ENCODE measurements at regions not wholly inside any gene's neighbourhood (a gene's known extent, or its start where the extent isn't known, plus 50 kb on each side); places are given as distances from the start of the nearest gene placed in this dataset.

DNA sequence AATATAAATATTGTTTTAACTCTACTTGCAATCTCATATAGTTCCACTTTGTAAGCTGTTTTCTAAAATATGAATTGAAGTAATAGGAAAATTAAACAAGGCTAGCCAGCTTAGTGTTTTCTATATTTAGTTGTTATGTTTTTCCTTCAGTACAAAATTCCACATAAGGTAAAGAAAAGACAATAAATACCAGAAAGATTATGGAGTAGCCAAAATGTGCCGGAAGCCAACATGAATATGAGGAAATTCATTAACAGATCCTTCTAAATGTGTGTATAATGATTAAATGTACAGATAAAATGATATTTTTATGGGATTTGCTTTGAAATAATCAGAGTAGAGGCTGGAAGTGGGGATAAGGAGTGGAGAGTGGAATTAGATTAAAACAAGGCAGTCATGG is 52.5 kb upstream of the COL21A1 start:
- TF ChIP-seq, protein P1, sequence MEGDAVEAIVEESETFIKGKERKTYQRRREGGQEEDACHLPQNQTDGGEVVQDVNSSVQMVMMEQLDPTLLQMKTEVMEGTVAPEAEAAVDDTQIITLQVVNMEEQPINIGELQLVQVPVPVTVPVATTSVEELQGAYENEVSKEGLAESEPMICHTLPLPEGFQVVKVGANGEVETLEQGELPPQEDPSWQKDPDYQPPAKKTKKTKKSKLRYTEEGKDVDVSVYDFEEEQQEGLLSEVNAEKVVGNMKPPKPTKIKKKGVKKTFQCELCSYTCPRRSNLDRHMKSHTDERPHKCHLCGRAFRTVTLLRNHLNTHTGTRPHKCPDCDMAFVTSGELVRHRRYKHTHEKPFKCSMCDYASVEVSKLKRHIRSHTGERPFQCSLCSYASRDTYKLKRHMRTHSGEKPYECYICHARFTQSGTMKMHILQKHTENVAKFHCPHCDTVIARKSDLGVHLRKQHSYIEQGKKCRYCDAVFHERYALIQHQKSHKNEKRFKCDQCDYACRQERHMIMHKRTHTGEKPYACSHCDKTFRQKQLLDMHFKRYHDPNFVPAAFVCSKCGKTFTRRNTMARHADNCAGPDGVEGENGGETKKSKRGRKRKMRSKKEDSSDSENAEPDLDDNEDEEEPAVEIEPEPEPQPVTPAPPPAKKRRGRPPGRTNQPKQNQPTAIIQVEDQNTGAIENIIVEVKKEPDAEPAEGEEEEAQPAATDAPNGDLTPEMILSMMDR (IDR thresholded peaks at IDR 0.05) = no peak
- no peak for TF ChIP-seq POLR2A (IDR thresholded peaks at IDR 0.05)

Measured in stomach (tissue), 4 donors.